Thoracic aorta (tissue), 2 donors: ENCODE measurements at regions not wholly inside any gene's neighbourhood (a gene's known extent, or its start where the extent isn't known, plus 50 kb on each side); places are given as distances from the start of the nearest gene placed in this dataset.

Source experiments
- ATAC-seq: fragments of 150-250 bp; one replicate; pipeline ENCODE4 v1.8.0; 2017; ENCODE audit warnings: low read depth; ENCODE audit not compliant: insufficient number of reproducible peaks, low FRiP score
- DNase-seq: peaks from one replicate; pipeline ENCODE4 v3.0.0-alpha.2; 2020; ENCODE audit warnings: low spot score
- H3K27ac ChIP-seq, 2 donors: fragments of 200-600 bp; sonication (generic); 1 replicate in 1 of 2; 2 replicates in 1 of 2; pipeline ENCODE4 v1.5.1; 2016; ENCODE audit warnings: mild to moderate bottlenecking in 2 of 2, moderate library complexity in 2 of 2
- H3K27me3 ChIP-seq: fragments of 200-600 bp; sonication (generic); replicated peaks from 2 replicates; pipeline ENCODE4 v1.6.0; 2016; ENCODE audit warnings: mild to moderate bottlenecking; ENCODE audit not compliant: insufficient read depth
- H3K36me3 ChIP-seq: fragments of 200-600 bp; sonication (generic); one replicate; pipeline ENCODE4 v1.5.1; 2016
- H3K4me1 ChIP-seq, 2 donors: fragments of 200-600 bp; sonication (generic); 1 replicate in 1 of 2; 2 replicates in 1 of 2; pipeline versions ENCODE4 v1.5.1 to v1.6.0; 2016; ENCODE audit warnings: low read depth in 2 of 2, mild to moderate bottlenecking in 1 of 2; ENCODE audit not compliant: control insufficient read depth in 1 of 2
- H3K4me3 ChIP-seq: fragments of 200-600 bp; sonication (generic); 2 replicates; pipeline ENCODE4 v1.5.1; 2016; ENCODE audit warnings: mild to moderate bottlenecking
- H3K9me3 ChIP-seq: fragments of 200-600 bp; sonication (generic); 2 replicates; pipeline ENCODE4 v1.5.1; 2016
- TF ChIP-seq, protein P1 (sequence below): fragments of 200-600 bp; sonication (generic); IDR thresholded peaks from one replicate; pipeline ENCODE4 v1.5.1; 2019; ENCODE audit warnings: antibody characterized with exemption

DNA sequence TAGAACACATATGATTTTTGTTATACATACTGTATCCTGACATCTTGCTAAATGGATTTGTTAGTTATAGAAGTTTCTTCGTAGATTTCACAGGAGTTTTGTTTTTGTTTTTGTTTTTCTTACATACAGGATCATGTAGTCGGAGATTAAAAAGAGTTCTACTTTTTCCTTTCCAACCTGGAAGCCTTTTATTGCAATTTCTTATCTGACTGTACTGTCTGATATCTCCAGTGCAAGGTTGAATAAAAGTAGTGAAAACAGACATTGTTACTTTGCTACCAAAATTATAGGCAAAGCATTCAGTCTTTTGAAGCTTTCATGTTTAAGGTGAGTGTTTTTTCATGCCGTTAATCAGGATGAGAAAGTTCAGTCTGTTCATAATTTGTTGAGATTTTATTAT, 117.4 kb upstream of the PRSS3 start:
- H3K4me3 ChIP-seq: no peak overlapping the region

DNA sequence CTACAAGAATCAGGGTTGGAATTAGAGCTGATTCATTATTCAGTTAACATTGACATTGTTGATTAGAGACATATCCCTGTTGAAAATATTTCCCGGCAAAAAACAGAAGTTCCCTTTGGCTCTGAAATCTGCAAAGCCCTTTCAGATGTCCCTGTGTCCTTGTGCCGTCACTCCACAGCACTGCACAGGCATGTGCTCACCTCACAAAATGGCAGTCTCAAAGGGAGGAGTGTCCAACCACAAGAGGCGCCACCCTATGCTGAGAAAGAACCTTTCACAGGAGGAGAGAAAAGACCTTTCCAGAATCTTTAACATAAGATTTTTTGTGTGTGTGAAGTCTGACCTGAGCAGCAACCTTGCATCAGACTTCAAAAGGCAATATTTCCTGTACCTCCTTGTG, 112.8 kb upstream of the PRSS3 start:
- H3K27ac ChIP-seq: no peak overlapping the region
- TF ChIP-seq, protein P1, sequence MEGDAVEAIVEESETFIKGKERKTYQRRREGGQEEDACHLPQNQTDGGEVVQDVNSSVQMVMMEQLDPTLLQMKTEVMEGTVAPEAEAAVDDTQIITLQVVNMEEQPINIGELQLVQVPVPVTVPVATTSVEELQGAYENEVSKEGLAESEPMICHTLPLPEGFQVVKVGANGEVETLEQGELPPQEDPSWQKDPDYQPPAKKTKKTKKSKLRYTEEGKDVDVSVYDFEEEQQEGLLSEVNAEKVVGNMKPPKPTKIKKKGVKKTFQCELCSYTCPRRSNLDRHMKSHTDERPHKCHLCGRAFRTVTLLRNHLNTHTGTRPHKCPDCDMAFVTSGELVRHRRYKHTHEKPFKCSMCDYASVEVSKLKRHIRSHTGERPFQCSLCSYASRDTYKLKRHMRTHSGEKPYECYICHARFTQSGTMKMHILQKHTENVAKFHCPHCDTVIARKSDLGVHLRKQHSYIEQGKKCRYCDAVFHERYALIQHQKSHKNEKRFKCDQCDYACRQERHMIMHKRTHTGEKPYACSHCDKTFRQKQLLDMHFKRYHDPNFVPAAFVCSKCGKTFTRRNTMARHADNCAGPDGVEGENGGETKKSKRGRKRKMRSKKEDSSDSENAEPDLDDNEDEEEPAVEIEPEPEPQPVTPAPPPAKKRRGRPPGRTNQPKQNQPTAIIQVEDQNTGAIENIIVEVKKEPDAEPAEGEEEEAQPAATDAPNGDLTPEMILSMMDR: no peak
- H3K27me3 ChIP-seq: no peaks in the 10 kb centered on the region
- H3K36me3 ChIP-seq: no peaks in the 10 kb centered on the region
- H3K4me3 ChIP-seq: no peak overlapping the region
- no peaks in the 10 kb centered on the region for H3K4me1 ChIP-seq
- DNase-seq: no peak
- no peaks in the 10 kb centered on the region for H3K9me3 ChIP-seq
- ATAC-seq: no peak

More for the DNA sequence above, 117.4 kb upstream of the PRSS3 start:
- no peaks in the 10 kb centered on the region for H3K27me3 ChIP-seq
- H3K4me1 ChIP-seq: peaks cover 3 to 6% of the 10 kb centered on the region in 2 donors
- TF ChIP-seq, protein P1: no peak
- DNase-seq (no peak), ATAC-seq (no peak)
- no peak overlapping the region for H3K27ac ChIP-seq
- no peaks in the 10 kb centered on the region for H3K36me3 ChIP-seq
- no peaks in the 10 kb centered on the region for H3K9me3 ChIP-seq

DNA sequence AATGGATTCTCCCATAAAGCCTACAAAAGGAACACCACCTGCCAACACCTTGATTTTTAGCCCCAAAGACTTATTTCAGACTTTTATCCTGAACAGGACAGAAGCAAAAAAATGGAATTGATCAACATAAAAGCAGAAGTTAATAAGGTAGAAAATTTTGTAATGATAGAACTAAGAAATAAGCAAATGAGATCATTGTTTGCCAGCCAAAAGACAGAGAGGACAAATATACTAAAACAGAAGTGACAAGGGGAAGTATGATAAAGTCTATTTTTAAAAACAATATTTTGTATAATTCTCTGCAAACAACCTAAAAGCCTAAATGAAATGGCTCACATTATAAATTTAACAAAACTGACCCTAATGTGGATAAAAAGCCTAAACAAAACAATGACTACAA, 110.5 kb upstream of the PRSS3 start:
- Histone ChIP-seq H3K4me3 (no peak overlapping the region), H3K27me3 (no peaks in the 10 kb centered on the region), H3K9me3 (no peaks in the 10 kb centered on the region), H3K4me1 (no peaks in the 10 kb centered on the region), H3K27ac (no peak overlapping the region), H3K36me3 (no peaks in the 10 kb centered on the region)
- TF ChIP-seq, protein P1: no peak
- ATAC-seq: no peak
- DNase-seq: no peak

DNA sequence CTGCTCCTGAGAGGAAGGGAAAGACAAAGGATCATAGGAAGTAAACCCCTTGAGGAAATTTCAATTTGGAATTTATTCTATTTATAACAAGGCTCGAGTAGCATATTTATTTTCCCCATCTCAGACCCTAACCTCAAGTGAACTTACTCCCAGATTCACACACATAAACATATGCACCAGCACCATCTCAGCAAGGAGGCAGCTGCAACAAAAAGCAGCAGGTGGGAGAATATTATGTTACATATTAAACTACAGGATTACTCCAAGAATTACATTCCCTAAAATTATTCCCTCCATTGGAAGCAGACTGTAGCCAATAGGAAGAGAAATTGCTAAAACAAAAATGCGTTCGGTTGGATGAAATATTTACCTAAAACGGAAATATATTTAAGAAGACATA, 108.4 kb upstream of the PRSS3 start:
- TF ChIP-seq, protein P1: no peak
- no peaks in the 10 kb centered on the region for H3K9me3 ChIP-seq
- ATAC-seq: no peak
- DNase-seq: no peak
- H3K36me3 ChIP-seq: no peaks in the 10 kb centered on the region
- no peak overlapping the region for H3K27ac ChIP-seq
- H3K27me3 ChIP-seq: no peaks in the 10 kb centered on the region
- no peak overlapping the region for H3K4me3 ChIP-seq
- H3K4me1 ChIP-seq: no peaks in the 10 kb centered on the region

DNA sequence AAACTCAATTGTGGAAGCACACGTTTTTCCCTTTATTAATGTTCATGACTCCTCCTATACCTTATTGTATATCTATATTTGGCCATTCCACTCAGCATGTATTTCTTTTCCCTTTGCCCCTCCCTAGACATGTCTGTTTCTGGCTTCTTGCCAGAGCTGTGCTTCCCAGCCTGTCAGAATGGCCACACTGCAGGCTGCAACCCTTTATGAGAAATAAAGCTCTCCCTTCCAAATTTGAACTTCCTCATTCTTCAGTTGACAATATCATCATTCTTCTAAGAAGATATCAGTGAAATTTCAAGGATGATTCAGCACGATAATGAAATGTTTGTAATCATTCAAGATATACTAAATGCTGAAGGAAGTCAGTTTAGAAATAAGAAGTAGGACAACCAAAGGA, 107.6 kb upstream of the PRSS3 start:
- no peak overlapping the region for H3K27ac ChIP-seq
- TF ChIP-seq, protein P1: no peak
- H3K4me3 ChIP-seq: no peak overlapping the region
- H3K27me3 ChIP-seq: no peaks in the 10 kb centered on the region
- H3K4me1 ChIP-seq: no peaks in the 10 kb centered on the region
- H3K9me3 ChIP-seq: no peaks in the 10 kb centered on the region
- no peaks in the 10 kb centered on the region for H3K36me3 ChIP-seq
- ATAC-seq (no peak), DNase-seq (no peak)
